Peyer's patch (tissue), 4 donors: ENCODE measurements at regions not wholly inside any gene's neighbourhood (a gene's known extent, or its start where the extent isn't known, plus 50 kb on each side); places are given as distances from the start of the nearest gene placed in this dataset.

Source experiments
- DNase-seq, 3 donors: peaks; one replicate each; pipeline ENCODE4 v3.0.0-alpha.2; 2017 to 2019
- H3K27ac ChIP-seq, 4 donors: fragments of 200-600 bp; sonication (generic); one replicate each; pipeline ENCODE4 v1.5.1; 2016 to 2019
- H3K27me3 ChIP-seq, 2 donors: fragments of 200-600 bp; sonication (generic); one replicate each; pipeline ENCODE4 v1.5.1; 2019
- H3K36me3 ChIP-seq, 3 donors: fragments of 200-600 bp; sonication (generic); one replicate each; pipeline ENCODE4 v1.5.1; 2016 to 2019
- H3K4me1 ChIP-seq, 4 donors: fragments of 200-600 bp; sonication (generic); one replicate each; pipeline ENCODE4 v1.5.1; 2016 to 2019
- H3K4me3 ChIP-seq, 4 donors: fragments of 200-600 bp; sonication (generic); 1 replicate in 3 of 4; 2 replicates in 1 of 4; pipeline ENCODE4 v1.5.1; 2016 to 2019; ENCODE audit warnings: mild to moderate bottlenecking in 1 of 4
- H3K9me3 ChIP-seq, 4 donors: fragments of 200-600 bp; sonication (generic); one replicate each; pipeline ENCODE4 v1.5.1; 2016 to 2019; ENCODE audit warnings: mild to moderate bottlenecking in 1 of 4
- POLR2A ChIP-seq, 2 donors: fragments of 450-650 bp; IDR thresholded peaks; one replicate each; pipeline ENCODE4 v1.5.1; 2017; ENCODE audit warnings: antibody characterized with exemption in 2 of 2, mild to moderate bottlenecking in 2 of 2, moderate library complexity in 2 of 2
- TF ChIP-seq, protein P1 (sequence below), 6 experiments: fragments of 450-650 bp in 4 of 6; fragments of 200-600 bp in 2 of 6; sonication (generic) in 1 of 6; IDR thresholded peaks; one replicate each; pipeline ENCODE4 v1.5.1; 2017 to 2019; ENCODE audit warnings: antibody characterized with exemption in 6 of 6, mild to moderate bottlenecking in 3 of 6, moderate library complexity in 1 of 6

DNA sequence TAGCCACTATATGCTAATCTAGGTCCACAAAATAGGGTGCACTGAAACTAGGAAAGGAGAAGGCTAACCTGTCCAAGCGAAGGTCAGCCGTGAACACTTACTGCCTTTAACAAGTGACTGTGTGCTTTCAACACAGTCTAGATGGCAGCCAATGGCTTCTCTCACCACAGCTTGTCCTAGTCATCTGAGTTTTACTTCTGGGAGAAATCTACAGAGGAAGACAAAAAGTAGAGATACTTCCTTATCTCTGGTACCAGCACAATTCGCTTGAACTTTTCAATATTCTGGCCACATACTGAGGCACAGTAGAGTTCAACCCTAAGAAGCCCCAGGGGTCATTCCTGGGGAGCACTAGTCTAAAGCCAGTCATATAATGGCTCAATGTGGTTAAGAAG is 176.9 kb downstream of the BTG1 start:
- no peak overlapping the region for H3K27ac ChIP-seq
- H3K9me3 ChIP-seq = no peaks in the 10 kb centered on the region
- H3K4me1 ChIP-seq = no peaks in the 10 kb centered on the region
- no peaks in the 10 kb centered on the region for H3K27me3 ChIP-seq
- no peaks in the 10 kb centered on the region for H3K36me3 ChIP-seq
- no peak for DNase-seq
- TF ChIP-seq POLR2A (IDR thresholded peaks at IDR 0.05) = no peak
- TF ChIP-seq, protein P1, sequence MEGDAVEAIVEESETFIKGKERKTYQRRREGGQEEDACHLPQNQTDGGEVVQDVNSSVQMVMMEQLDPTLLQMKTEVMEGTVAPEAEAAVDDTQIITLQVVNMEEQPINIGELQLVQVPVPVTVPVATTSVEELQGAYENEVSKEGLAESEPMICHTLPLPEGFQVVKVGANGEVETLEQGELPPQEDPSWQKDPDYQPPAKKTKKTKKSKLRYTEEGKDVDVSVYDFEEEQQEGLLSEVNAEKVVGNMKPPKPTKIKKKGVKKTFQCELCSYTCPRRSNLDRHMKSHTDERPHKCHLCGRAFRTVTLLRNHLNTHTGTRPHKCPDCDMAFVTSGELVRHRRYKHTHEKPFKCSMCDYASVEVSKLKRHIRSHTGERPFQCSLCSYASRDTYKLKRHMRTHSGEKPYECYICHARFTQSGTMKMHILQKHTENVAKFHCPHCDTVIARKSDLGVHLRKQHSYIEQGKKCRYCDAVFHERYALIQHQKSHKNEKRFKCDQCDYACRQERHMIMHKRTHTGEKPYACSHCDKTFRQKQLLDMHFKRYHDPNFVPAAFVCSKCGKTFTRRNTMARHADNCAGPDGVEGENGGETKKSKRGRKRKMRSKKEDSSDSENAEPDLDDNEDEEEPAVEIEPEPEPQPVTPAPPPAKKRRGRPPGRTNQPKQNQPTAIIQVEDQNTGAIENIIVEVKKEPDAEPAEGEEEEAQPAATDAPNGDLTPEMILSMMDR (IDR thresholded peaks at IDR 0.05) = no peak
- no peak overlapping the region for H3K4me3 ChIP-seq

DNA sequence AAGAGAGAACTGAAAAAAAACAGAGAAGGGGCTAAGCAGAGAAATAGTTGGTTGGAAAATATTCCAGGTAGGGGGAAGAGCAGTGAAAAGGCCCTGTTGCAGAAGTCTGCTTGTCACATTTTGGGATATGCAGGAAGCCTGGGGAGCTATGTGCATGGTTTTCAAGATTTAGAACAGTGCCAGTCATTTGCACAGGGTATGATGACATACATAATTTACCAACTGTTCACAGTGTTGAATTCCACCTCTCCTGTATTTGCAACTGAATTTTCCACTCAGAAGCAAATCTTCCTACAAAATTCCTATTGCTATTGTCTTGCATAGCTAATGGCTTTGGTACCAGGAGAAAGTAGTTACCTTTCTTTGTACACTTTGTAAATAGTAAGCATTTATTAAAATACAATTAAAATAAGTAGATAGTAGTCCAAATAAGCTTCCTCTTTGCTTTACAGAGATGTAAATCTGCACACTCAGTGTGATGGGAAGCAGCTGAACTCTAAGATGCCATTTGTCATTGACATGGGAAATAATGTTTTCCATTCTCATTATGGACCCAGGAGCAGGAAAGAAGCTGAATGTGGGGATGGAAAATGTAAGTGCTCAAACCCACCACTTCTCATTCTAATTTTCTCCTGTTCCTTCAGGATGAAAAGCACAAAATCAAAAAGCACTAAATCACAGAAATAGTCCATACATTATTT is 177.4 kb downstream of the BTG1 start:
- H3K27me3 ChIP-seq = no peaks in the 10 kb centered on the region
- no peaks in the 10 kb centered on the region for H3K36me3 ChIP-seq
- H3K4me1 ChIP-seq = no peaks in the 10 kb centered on the region
- no peak for TF ChIP-seq POLR2A (IDR thresholded peaks at IDR 0.05)
- H3K4me3 ChIP-seq = no peak overlapping the region
- H3K27ac ChIP-seq = no peak overlapping the region
- no peak for DNase-seq
- no peaks in the 10 kb centered on the region for H3K9me3 ChIP-seq

DNA sequence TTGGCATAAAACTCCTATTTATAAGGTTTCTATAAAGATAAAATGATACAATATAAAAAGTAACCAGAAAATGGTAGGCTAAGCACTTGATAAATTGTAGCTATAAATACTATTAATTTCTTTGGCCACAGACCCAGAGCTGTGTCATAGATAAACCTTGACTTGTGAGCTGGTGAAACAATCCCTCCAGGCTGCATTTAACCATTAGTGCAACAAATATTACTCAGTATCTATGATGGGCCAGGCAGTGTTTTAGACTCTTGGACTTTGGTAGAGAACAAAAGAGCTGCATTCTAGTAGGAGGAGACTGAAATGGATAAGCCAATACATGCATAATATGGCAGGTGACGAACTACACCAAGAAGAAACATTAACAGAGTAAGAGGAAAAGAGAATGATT is 178.1 kb downstream of the BTG1 start:
- no peak for TF ChIP-seq POLR2A (IDR thresholded peaks at IDR 0.05)
- TF ChIP-seq, protein P1 (IDR thresholded peaks at IDR 0.05) = no peak
- no peak for DNase-seq
- Histone ChIP-seq H3K4me3 (no peak overlapping the region), H3K27ac (no peak overlapping the region), H3K27me3 (no peaks in the 10 kb centered on the region), H3K9me3 (no peaks in the 10 kb centered on the region), H3K4me1 (no peaks in the 10 kb centered on the region), H3K36me3 (no peaks in the 10 kb centered on the region)

DNA sequence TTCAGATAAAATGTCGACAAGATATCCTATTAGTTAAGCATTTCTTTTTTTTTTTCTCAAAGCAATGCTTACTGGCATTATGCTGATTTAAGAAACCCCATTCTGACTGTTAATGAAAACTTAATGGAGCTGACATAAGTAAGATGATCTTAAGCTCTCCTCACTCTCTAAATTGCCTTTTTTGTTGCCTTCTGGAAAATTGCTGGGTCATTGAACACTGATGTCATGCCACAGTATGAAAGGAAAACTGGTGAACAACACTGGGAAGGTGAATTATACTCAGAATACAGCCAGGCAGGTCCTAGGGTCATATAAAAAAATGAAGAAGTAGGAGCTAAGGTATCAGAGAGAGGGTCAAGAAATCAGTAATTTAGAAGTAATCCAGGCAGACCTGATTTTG is 179.9 kb downstream of the BTG1 start:
- H3K4me1 ChIP-seq = no peaks in the 10 kb centered on the region
- no peak overlapping the region for H3K4me3 ChIP-seq

GRCh38 chr12:91964501-91964900 is 181.1 kb downstream of the BTG1 start:
- H3K36me3 ChIP-seq = no peaks in the 10 kb centered on the region

More for the DNA sequence above, 179.9 kb downstream of the BTG1 start:
- TF ChIP-seq, protein P1 (IDR thresholded peaks at IDR 0.05) = no peak
- no peak for TF ChIP-seq POLR2A (IDR thresholded peaks at IDR 0.05)
- no peaks in the 10 kb centered on the region for H3K27me3 ChIP-seq
- H3K9me3 ChIP-seq = no peaks in the 10 kb centered on the region
- no peaks in the 10 kb centered on the region for H3K36me3 ChIP-seq
- no peak for DNase-seq
- no peak overlapping the region for H3K27ac ChIP-seq

DNA sequence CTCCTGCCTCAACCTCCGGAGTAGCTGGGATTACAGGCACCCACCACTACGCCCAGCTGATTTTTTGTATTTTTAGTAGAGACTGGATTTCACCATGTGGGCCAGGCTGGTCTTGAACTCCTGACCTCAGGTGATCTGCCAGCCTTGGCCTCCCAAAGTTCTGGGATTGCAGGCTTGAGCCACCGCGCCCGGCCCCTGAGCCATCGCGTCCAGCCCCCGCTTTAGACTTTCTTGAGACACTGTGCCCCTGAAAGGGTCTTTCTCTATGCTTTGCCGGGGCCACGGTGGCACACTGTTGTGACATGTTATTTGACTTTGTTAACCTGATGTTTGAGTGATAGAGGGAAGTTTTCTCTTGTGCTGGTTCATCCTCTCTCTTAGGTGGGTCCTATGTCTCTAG is 186.4 kb downstream of the BTG1 start:
- no peak overlapping the region for H3K27ac ChIP-seq
- TF ChIP-seq POLR2A (IDR thresholded peaks at IDR 0.05) = no peak
- TF ChIP-seq, protein P1 (IDR thresholded peaks at IDR 0.05) = no peak

More at GRCh38 chr12:91964501-91964900, 181.1 kb downstream of the BTG1 start:
- no peak overlapping the region for H3K27ac ChIP-seq
- no peaks in the 10 kb centered on the region for H3K9me3 ChIP-seq
- H3K27me3 ChIP-seq = no peaks in the 10 kb centered on the region
- H3K4me1 ChIP-seq = no peaks in the 10 kb centered on the region
- TF ChIP-seq, protein P1 (IDR thresholded peaks at IDR 0.05) = no peak
- TF ChIP-seq POLR2A (IDR thresholded peaks at IDR 0.05) = no peak
- H3K4me3 ChIP-seq = no peak overlapping the region
- DNase-seq = no peak

More for the DNA sequence above, 186.4 kb downstream of the BTG1 start:
- no peak overlapping the region for H3K4me3 ChIP-seq
- no peak for DNase-seq
- H3K36me3 ChIP-seq = no peaks in the 10 kb centered on the region
- no peaks in the 10 kb centered on the region for H3K9me3 ChIP-seq
- no peaks in the 10 kb centered on the region for H3K4me1 ChIP-seq
- no peaks in the 10 kb centered on the region for H3K27me3 ChIP-seq
